ENCODE measurements at regions not wholly inside any gene's neighbourhood (a gene's known extent, or its start where the extent isn't known, plus 50 kb on each side); places are given as distances from the start of the nearest gene placed in this dataset.

GRCh38 chr1:218660678-218661053 is 315.5 kb downstream of the TGFB2 start:
- BruUV-seq (replicated peaks) = no TSS peak
- Histone ChIP-seq H3K9me3 (ENCODE audit: low read length) (no peaks in the 10 kb centered on the region), H4K20me1 (ENCODE audit: insufficient read depth, low read length) (no peaks in the 10 kb centered on the region), H3K4me2 (ENCODE audit: low read length) (no peak overlapping the region), H3K4me3 (ENCODE audit: low read depth, low read length, poor library complexity, severe bottlenecking) (no peak overlapping the region), H3K4me1 (ENCODE audit: insufficient read depth, low read length, poor library complexity, severe bottlenecking) (no peaks in the 10 kb centered on the region), H3K27ac (ENCODE audit: low read depth, low read length, poor library complexity, severe bottlenecking) (no peak overlapping the region), H2AFZ (ENCODE audit: low read length) (no peak overlapping the region), H3K9me2 (ENCODE audit: insufficient read depth, low read length) (no peaks in the 10 kb centered on the region), H3K79me2 (ENCODE audit: insufficient read depth, low read depth, low read length) (no peaks in the 10 kb centered on the region), H3K36me3 (ENCODE audit: insufficient read depth, low read length) (no peaks in the 10 kb centered on the region)
- CTCF ChIA-PET (ENCODE audit: unreplicated experiment) = no interaction called here
- TF ChIP-seq EZH2phosphoT487 (IDR thresholded peaks at IDR 0.05; ENCODE audit: borderline replicate concordance, low read depth, low read length) = no peak
- TF ChIP-seq CTCF (conservative IDR thresholded peaks at IDR 0.05; ENCODE audit: low read length) = no peak
- DNase-seq (ENCODE audit: low spot score) = no peak
- POLR2A ChIA-PET = no interaction called here
- intact Hi-C loops (cut with micrococcal nuclease; ENCODE audit: unreplicated experiment) = no loop called here

- Histone ChIP-seq H3K9me3 (ENCODE audit: low read length) (no peaks in the 10 kb centered on the region), H2AFZ (ENCODE audit: low read length) (no peak overlapping the region), H3K4me1 (ENCODE audit: insufficient read depth, low read length, poor library complexity, severe bottlenecking) (no peaks in the 10 kb centered on the region), H3K9me2 (ENCODE audit: insufficient read depth, low read length) (no peaks in the 10 kb centered on the region), H3K79me2 (ENCODE audit: insufficient read depth, low read depth, low read length) (no peaks in the 10 kb centered on the region), H4K20me1 (ENCODE audit: insufficient read depth, low read length) (no peaks in the 10 kb centered on the region), H3K4me2 (ENCODE audit: low read length) (no peak overlapping the region), H3K27ac (ENCODE audit: low read depth, low read length, poor library complexity, severe bottlenecking) (no peak overlapping the region), H3K4me3 (ENCODE audit: low read depth, low read length, poor library complexity, severe bottlenecking) (no peak overlapping the region), H3K36me3 (ENCODE audit: insufficient read depth, low read length) (no peaks in the 10 kb centered on the region)
- TF ChIP-seq EZH2phosphoT487 (IDR thresholded peaks at IDR 0.05; ENCODE audit: borderline replicate concordance, low read depth, low read length) (no peak), CTCF (conservative IDR thresholded peaks at IDR 0.05; ENCODE audit: low read length) (no peak)
- ChIA-PET CTCF (ENCODE audit: unreplicated experiment) (no interaction called here), POLR2A (no interaction called here)
- BruUV-seq (replicated peaks) = no TSS peak
- intact Hi-C loops (cut with micrococcal nuclease; ENCODE audit: unreplicated experiment) = no loop called here
- DNase-seq (ENCODE audit: low spot score) = no peak
Measured at GRCh38 chr1:218661411-218661810, 316.3 kb downstream of the TGFB2 start.

- H3K36me3 ChIP-seq (ENCODE audit: insufficient read depth, low read length) = no peaks in the 10 kb centered on the region
- intact Hi-C loops (cut with micrococcal nuclease; ENCODE audit: unreplicated experiment) = no loop called here
- no peak overlapping the region for H3K27ac ChIP-seq (ENCODE audit: low read depth, low read length, poor library complexity, severe bottlenecking)
- H4K20me1 ChIP-seq (ENCODE audit: insufficient read depth, low read length) = no peaks in the 10 kb centered on the region
- H3K9me2 ChIP-seq (ENCODE audit: insufficient read depth, low read length) = no peaks in the 10 kb centered on the region
- no peak for DNase-seq (ENCODE audit: low spot score)
- ChIA-PET POLR2A (no interaction called here), CTCF (ENCODE audit: unreplicated experiment) (no interaction called here)
- TF ChIP-seq CTCF (conservative IDR thresholded peaks at IDR 0.05; ENCODE audit: low read length) = no peak
- no peak for TF ChIP-seq EZH2phosphoT487 (IDR thresholded peaks at IDR 0.05; ENCODE audit: borderline replicate concordance, low read depth, low read length)
- no peaks in the 10 kb centered on the region for H3K79me2 ChIP-seq (ENCODE audit: insufficient read depth, low read depth, low read length)
- no peak overlapping the region for H3K4me3 ChIP-seq (ENCODE audit: low read depth, low read length, poor library complexity, severe bottlenecking)
- no peak overlapping the region for H3K4me2 ChIP-seq (ENCODE audit: low read length)
- no peaks in the 10 kb centered on the region for H3K4me1 ChIP-seq (ENCODE audit: insufficient read depth, low read length, poor library complexity, severe bottlenecking)
- H2AFZ ChIP-seq (ENCODE audit: low read length) = no peak overlapping the region
- BruUV-seq (replicated peaks) = no TSS peak
- H3K9me3 ChIP-seq (ENCODE audit: low read length) = no peaks in the 10 kb centered on the region
Measured at GRCh38 chr1:218664385-218665170, 319.4 kb downstream of the TGFB2 start.

All from OCI-LY7 (cell line).